OCI-LY1 (cell line): ENCODE measurements at regions not wholly inside any gene's neighbourhood (a gene's known extent, or its start where the extent isn't known, plus 50 kb on each side); places are given as distances from the start of the nearest gene placed in this dataset.

Source experiments
- H2AFZ ChIP-seq: fragments of 200-600 bp; sonication (generic), shearing (Covaris generic); 2 replicates; pipeline ENCODE4 v1.6.0; 2014; ENCODE audit warnings: antibody characterized with exemption, mild to moderate bottlenecking, low read length
- H3F3A ChIP-seq: fragments of 200-600 bp; sonication (generic), shearing (Covaris generic); 2 replicates; pipeline ENCODE4 v1.6.0; 2014; ENCODE audit warnings: mild to moderate bottlenecking, antibody characterized with exemption, low read length, moderate library complexity; ENCODE audit not compliant: insufficient read depth
- H3K27ac ChIP-seq: fragments of 200-600 bp; sonication (generic); 2 replicates; pipeline ENCODE4 v1.5.1; 2014; ENCODE audit warnings: low read length, mixed run types, mild to moderate bottlenecking, low read depth; ENCODE audit not compliant: poor library complexity, severe bottlenecking
- H3K27me3 ChIP-seq: fragments of 200-600 bp; sonication (generic); 2 replicates; pipeline ENCODE4 v1.6.0; 2014; ENCODE audit warnings: antibody characterized with exemption, mild to moderate bottlenecking, low read length, moderate library complexity; ENCODE audit not compliant: insufficient read depth
- H3K36me3 ChIP-seq: fragments of 200-600 bp; sonication (generic); 2 replicates; pipeline ENCODE4 v1.6.1; 2014; ENCODE audit warnings: mild to moderate bottlenecking, antibody characterized with exemption, low read length, moderate library complexity, mixed read lengths; ENCODE audit not compliant: insufficient read depth
- H3K4me1 ChIP-seq: fragments of 200-600 bp; sonication (generic); 2 replicates; pipeline ENCODE4 v1.5.1; 2014; ENCODE audit warnings: mild to moderate bottlenecking, low read length, moderate library complexity; ENCODE audit not compliant: insufficient read depth, severe bottlenecking
- H3K4me2 ChIP-seq: fragments of 200-600 bp; sonication (generic), shearing (Covaris generic); 2 replicates; pipeline ENCODE4 v1.6.1; 2014; ENCODE audit warnings: low read length
- H3K4me3 ChIP-seq: fragments of 200-600 bp; sonication (generic); 2 replicates; pipeline ENCODE4 v1.5.1; 2014; ENCODE audit warnings: low read length, low read depth, mild to moderate bottlenecking, mixed read lengths; ENCODE audit not compliant: poor library complexity, severe bottlenecking
- H3K79me2 ChIP-seq: fragments of 200-600 bp; shearing (Covaris generic); 2 replicates; pipeline ENCODE4 v1.6.1; 2016; ENCODE audit warnings: mixed run types, low read length, mixed read lengths; ENCODE audit not compliant: insufficient read depth
- H3K9ac ChIP-seq: fragments of 200-600 bp; sonication (generic), shearing (Covaris generic); 2 replicates; pipeline ENCODE4 v1.6.1; 2014; ENCODE audit warnings: mild to moderate bottlenecking, low read length, mixed read lengths
- H3K9me2 ChIP-seq: fragments of 200-600 bp; sonication (generic), shearing (Covaris generic); 2 replicates; pipeline ENCODE4 v1.6.1; 2014; ENCODE audit warnings: low read depth, mild to moderate bottlenecking, low read length, mixed read lengths
- H3K9me3 ChIP-seq: fragments of 200-600 bp; shearing (Covaris generic); 2 replicates; pipeline ENCODE4 v1.6.1; 2014; ENCODE audit warnings: low read length, mixed read lengths
- H4K20me1 ChIP-seq: fragments of 200-600 bp; sonication (generic), shearing (Covaris generic); 2 replicates; pipeline ENCODE4 v1.6.0; 2016; ENCODE audit warnings: mild to moderate bottlenecking, low read length; ENCODE audit not compliant: insufficient read depth
- CTCF ChIP-seq: fragments of 200-600 bp; sonication (generic), shearing (Covaris generic); IDR thresholded peaks from 2 replicates; pipeline ENCODE4 v1.5.1; 2017; ENCODE audit warnings: mild to moderate bottlenecking, antibody characterized with exemption, low read length, moderate library complexity, mixed read lengths
- EZH2 ChIP-seq: fragments of 200-600 bp; sonication (generic), shearing (Covaris generic); IDR thresholded peaks from 2 replicates; pipeline ENCODE4 v1.8.0; 2017; ENCODE audit warnings: borderline replicate concordance, mixed run types, mild to moderate bottlenecking, antibody characterized with exemption, low read length, moderate library complexity, mixed read lengths

- Histone ChIP-seq H3K9me2 (no peaks in the 10 kb centered on the region), H3K27me3 (peaks cover 4% of the 10 kb centered on the region; the same call in 1 of the 2 replicates), H3F3A (no peaks in the 10 kb centered on the region), H3K4me2 (no peak overlapping the region), H3K4me1 (no peaks in the 10 kb centered on the region), H4K20me1 (no peaks in the 10 kb centered on the region), H3K4me3 (no peak overlapping the region), H2AFZ (no peak overlapping the region), H3K9ac (no peak overlapping the region), H3K36me3 (no peaks in the 10 kb centered on the region), H3K79me2 (no peaks in the 10 kb centered on the region), H3K27ac (no peak overlapping the region), H3K9me3 (no peaks in the 10 kb centered on the region)
- TF ChIP-seq EZH2 (no peak), CTCF (no peak)
These were observed 190.8 kb downstream of the ADRA2A start for GRCh38 chr10:111267673-111268072.

- Histone ChIP-seq H3K27me3 (peaks cover 4% of the 10 kb centered on the region; the same call in 1 of the 2 replicates), H3K36me3 (no peaks in the 10 kb centered on the region), H3K9ac (no peak overlapping the region), H3F3A (no peaks in the 10 kb centered on the region), H2AFZ (no peak overlapping the region), H3K4me1 (no peaks in the 10 kb centered on the region), H4K20me1 (no peaks in the 10 kb centered on the region), H3K9me2 (no peaks in the 10 kb centered on the region), H3K9me3 (no peaks in the 10 kb centered on the region), H3K27ac (no peak overlapping the region), H3K4me3 (no peak overlapping the region), H3K4me2 (no peak overlapping the region), H3K79me2 (no peaks in the 10 kb centered on the region)
- TF ChIP-seq EZH2 (no peak), CTCF (no peak)
These were observed 196.4 kb downstream of the ADRA2A start for GRCh38 chr10:111273235-111273634.

- H3K27ac ChIP-seq: no peak overlapping the region
- H3K9me2 ChIP-seq: no peaks in the 10 kb centered on the region
- H4K20me1 ChIP-seq: no peaks in the 10 kb centered on the region
- H3K9me3 ChIP-seq: no peaks in the 10 kb centered on the region
- no peaks in the 10 kb centered on the region for H3K36me3 ChIP-seq
- no peak overlapping the region for H2AFZ ChIP-seq
- H3K27me3 ChIP-seq: peaks cover 4% of the 10 kb centered on the region; the same call in 1 of the 2 replicates
- no peaks in the 10 kb centered on the region for H3K79me2 ChIP-seq
- no peaks in the 10 kb centered on the region for H3F3A ChIP-seq
- no peak overlapping the region for H3K9ac ChIP-seq
- TF ChIP-seq CTCF: no peak
- no peak for TF ChIP-seq EZH2
- no peaks in the 10 kb centered on the region for H3K4me1 ChIP-seq
- no peak overlapping the region for H3K4me3 ChIP-seq
- H3K4me2 ChIP-seq: no peak overlapping the region
These were observed 196.8 kb downstream of the ADRA2A start for GRCh38 chr10:111273635-111274034.
